ENCODE measurements at regions not wholly inside any gene's neighbourhood (a gene's known extent, or its start where the extent isn't known, plus 50 kb on each side); places are given as distances from the start of the nearest gene placed in this dataset.
A peak's percentile ranks its signal among the peaks of the same experiment; 100 is the strongest.

DNA sequence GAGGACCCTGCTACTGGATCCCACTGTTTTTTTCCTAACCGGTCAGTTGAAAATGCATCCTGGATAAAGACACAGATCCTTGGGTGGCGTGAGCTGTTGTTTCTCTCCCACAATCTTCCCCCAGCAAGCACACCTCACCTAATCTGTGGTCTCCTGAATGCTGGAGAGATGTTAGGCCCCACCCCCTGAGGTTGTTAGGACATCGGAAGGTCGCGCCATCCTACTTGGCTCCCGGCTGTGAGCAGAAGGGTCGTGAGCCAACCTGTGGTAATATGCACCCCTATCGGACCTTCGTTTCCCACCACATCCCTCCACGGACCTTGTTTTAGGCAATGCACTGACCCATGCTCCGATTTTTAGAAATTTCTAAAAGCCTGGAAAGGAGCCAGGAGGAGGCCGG, 89.9 kb upstream of the IPO9 start:
- Histone ChIP-seq H3K79me2 (ENCODE audit: insufficient read depth, low read depth) (no peaks in the 10 kb centered on the region), H3K27ac (no peak overlapping the region), H3K4me2 (peak overlapping the region; percentile 74), H3K9ac (peak overlapping the region; percentile 64), H3K27me3 (ENCODE audit: insufficient read depth, low read depth) (no peaks in the 10 kb centered on the region), H3K36me3 (ENCODE audit: insufficient read depth) (no peaks in the 10 kb centered on the region), H3K4me1 (ENCODE audit: low read depth, poor library complexity, severe bottlenecking) (peaks cover 59% of the 10 kb centered on the region), H2AFZ (ENCODE audit: low read depth) (peak overlapping the region; percentile 97), H3K4me3 (IDR thresholded peaks at IDR 0.05; ENCODE audit: insufficient read depth, low read depth, low read length) (peak overlapping the region; percentile 94), H4K20me1 (ENCODE audit: insufficient read depth) (no peaks in the 10 kb centered on the region)
- TF ChIP-seq, protein P1, sequence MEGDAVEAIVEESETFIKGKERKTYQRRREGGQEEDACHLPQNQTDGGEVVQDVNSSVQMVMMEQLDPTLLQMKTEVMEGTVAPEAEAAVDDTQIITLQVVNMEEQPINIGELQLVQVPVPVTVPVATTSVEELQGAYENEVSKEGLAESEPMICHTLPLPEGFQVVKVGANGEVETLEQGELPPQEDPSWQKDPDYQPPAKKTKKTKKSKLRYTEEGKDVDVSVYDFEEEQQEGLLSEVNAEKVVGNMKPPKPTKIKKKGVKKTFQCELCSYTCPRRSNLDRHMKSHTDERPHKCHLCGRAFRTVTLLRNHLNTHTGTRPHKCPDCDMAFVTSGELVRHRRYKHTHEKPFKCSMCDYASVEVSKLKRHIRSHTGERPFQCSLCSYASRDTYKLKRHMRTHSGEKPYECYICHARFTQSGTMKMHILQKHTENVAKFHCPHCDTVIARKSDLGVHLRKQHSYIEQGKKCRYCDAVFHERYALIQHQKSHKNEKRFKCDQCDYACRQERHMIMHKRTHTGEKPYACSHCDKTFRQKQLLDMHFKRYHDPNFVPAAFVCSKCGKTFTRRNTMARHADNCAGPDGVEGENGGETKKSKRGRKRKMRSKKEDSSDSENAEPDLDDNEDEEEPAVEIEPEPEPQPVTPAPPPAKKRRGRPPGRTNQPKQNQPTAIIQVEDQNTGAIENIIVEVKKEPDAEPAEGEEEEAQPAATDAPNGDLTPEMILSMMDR (conservative IDR thresholded peaks at IDR 0.05; ENCODE audit: low read depth, low read length) = no peak

DNA sequence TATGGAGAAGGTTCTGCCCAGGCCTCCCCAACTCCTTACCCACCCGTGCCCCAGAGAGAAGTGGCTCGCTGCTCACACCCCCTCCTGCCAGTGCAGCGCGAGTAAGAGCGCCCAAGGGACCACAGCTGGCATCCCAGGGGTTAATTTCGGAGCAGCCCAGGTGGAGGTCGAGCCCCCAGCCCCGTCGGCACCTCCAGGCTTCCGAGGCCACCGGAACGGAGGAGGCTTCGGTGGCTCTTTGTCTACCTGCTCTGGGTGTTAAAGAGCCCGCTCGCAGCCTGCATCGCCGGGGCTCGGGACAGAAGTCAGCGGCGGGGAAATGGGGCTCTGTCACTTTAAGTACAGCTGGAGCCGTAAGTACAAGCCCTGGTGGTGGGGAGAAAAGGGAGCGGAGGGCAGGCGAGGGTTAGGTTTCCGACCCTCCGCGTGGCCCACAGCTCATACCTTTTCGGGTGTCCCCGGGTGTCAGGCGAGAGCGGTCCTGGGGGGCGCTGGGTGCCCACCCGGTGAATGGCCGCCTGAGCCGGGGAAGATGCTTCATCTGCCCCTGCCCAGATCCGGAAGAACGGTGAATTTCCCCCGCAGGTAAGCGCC, 89.4 kb upstream of the IPO9 start:
- Histone ChIP-seq H3K4me3 (IDR thresholded peaks at IDR 0.05; ENCODE audit: insufficient read depth, low read depth, low read length) (peak overlapping the region; percentile 94), H3K4me1 (ENCODE audit: low read depth, poor library complexity, severe bottlenecking) (peaks cover 59% of the 10 kb centered on the region), H3K9ac (peak overlapping the region; percentile 64), H4K20me1 (ENCODE audit: insufficient read depth) (no peaks in the 10 kb centered on the region), H3K36me3 (ENCODE audit: insufficient read depth) (no peaks in the 10 kb centered on the region), H3K79me2 (ENCODE audit: insufficient read depth, low read depth) (no peaks in the 10 kb centered on the region), H3K27me3 (ENCODE audit: insufficient read depth, low read depth) (no peaks in the 10 kb centered on the region), H3K4me2 (peak overlapping the region; percentile 74), H3K27ac (no peak overlapping the region), H2AFZ (ENCODE audit: low read depth) (peak overlapping the region; percentile 97)
- TF ChIP-seq, protein P1 (conservative IDR thresholded peaks at IDR 0.05; ENCODE audit: low read depth, low read length) = no peak

DNA sequence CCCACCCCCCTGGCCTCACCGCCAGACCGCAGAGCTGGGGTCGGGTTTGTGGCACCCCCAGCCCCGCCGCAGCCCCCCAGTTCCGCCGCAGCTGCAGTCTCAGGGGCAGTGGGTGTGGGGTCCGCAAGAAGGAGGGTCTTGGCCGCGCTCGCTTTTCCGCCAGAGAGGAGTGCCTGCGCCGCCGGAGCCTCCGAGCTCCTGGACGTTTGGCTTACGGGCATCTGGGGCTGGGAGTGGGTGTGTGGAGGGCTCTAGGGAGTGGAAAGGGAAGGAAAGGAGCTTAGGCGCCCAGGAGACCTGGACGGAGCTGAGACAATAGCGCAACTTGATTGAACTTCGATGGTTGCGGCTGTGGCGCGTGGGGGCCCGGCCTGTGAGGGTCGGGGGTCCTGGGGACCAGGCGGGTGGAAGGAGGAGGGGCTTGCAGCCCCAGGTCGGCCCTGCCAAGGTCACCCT, 88.8 kb upstream of the IPO9 start:
- TF ChIP-seq, protein P1 (conservative IDR thresholded peaks at IDR 0.05; ENCODE audit: low read depth, low read length) = no peak
- peak overlapping the region; percentile 74 for H3K4me2 ChIP-seq
- peaks cover 59% of the 10 kb centered on the region for H3K4me1 ChIP-seq (ENCODE audit: low read depth, poor library complexity, severe bottlenecking)
- no peaks in the 10 kb centered on the region for H4K20me1 ChIP-seq (ENCODE audit: insufficient read depth)
- peak overlapping the region; percentile 64 for H3K9ac ChIP-seq
- peak overlapping the region; percentile 97 for H2AFZ ChIP-seq (ENCODE audit: low read depth)
- no peak overlapping the region for H3K27ac ChIP-seq
- H3K4me3 ChIP-seq (IDR thresholded peaks at IDR 0.05; ENCODE audit: insufficient read depth, low read depth, low read length) = peak overlapping the region; percentile 94
- H3K27me3 ChIP-seq (ENCODE audit: insufficient read depth, low read depth) = no peaks in the 10 kb centered on the region
- no peaks in the 10 kb centered on the region for H3K36me3 ChIP-seq (ENCODE audit: insufficient read depth)
- H3K79me2 ChIP-seq (ENCODE audit: insufficient read depth, low read depth) = no peaks in the 10 kb centered on the region

DNA sequence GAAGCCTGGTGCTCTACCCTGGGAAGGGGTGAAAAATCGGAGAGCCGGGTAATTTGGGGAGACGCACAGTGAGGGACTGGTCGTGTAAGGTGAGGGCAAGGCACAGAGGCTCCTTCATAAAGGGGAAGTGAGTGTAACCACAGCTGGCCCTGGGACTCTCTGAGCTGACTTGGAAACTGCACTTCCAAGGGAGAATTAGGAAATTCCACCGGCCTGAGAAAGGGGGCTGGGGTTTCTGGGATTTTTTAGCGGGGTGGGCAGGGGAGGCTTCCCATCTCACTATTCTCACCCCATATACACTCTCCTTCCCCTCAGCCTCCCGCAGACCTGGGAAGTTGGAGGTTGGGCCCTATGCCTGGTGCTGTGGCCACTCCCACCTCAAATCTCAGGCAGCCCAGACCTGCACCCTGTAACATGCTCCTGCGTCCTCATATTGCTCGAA, 88.3 kb upstream of the IPO9 start:
- Histone ChIP-seq H3K27ac (no peak overlapping the region), H2AFZ (ENCODE audit: low read depth) (peak overlapping the region; percentile 97), H3K4me2 (peak overlapping the region; percentile 74), H3K9ac (peak overlapping the region; percentile 64; the same call in 1 of the 2 replicates), H3K4me3 (IDR thresholded peaks at IDR 0.05; ENCODE audit: insufficient read depth, low read depth, low read length) (peak overlapping the region; percentile 94), H3K36me3 (ENCODE audit: insufficient read depth) (no peaks in the 10 kb centered on the region), H4K20me1 (ENCODE audit: insufficient read depth) (no peaks in the 10 kb centered on the region), H3K4me1 (ENCODE audit: low read depth, poor library complexity, severe bottlenecking) (peaks cover 57% of the 10 kb centered on the region), H3K79me2 (ENCODE audit: insufficient read depth, low read depth) (no peaks in the 10 kb centered on the region), H3K27me3 (ENCODE audit: insufficient read depth, low read depth) (no peaks in the 10 kb centered on the region)
- TF ChIP-seq, protein P1 (conservative IDR thresholded peaks at IDR 0.05; ENCODE audit: low read depth, low read length) = no peak
